HCT116 (cell line): ENCODE measurements at regions not wholly inside any gene's neighbourhood (a gene's known extent, or its start where the extent isn't known, plus 50 kb on each side); places are given as distances from the start of the nearest gene placed in this dataset.

ENCODE experiments used
- ATAC-seq: fragments of 200-7000 bp; cut with Tn5 transposase; 2 replicates; pipeline ENCODE4 v1.9.1; 2020; ENCODE audit warnings: mild to moderate bottlenecking, moderate library complexity
- BruUV-seq: library from RNA; stranded (reverse); fragments of 400-500 nt; replicated peaks from 2 replicates; lab custom pipeline; 2021; lab: Mats Ljungman, UMichigan
- CTCF ChIA-PET: fragments of 300-600 bp; sonication (Branson Sonifier 250); formaldehyde crosslinking; loops from one replicate; lab custom pipeline; 2021; ENCODE audit warnings: antibody characterized with exemption; lab: Charles Lee
- POLR2A ChIA-PET: fragments of 300-600, 350-600 bp; sonication (Branson Sonifier 250); formaldehyde crosslinking; loops from one replicate; lab custom pipeline; 2021; ENCODE audit warnings: antibody characterized with exemption; lab: Charles Lee
- RAD21 ChIA-PET, 2 experiments: fragments of 300-600 bp; sonication (Branson Sonifier 250); formaldehyde crosslinking; loops; one replicate each; lab custom pipeline; 2023; ENCODE audit warnings: low total read pairs in 2 of 2; ENCODE audit not compliant: uncharacterized antibody in 2 of 2, unreplicated experiment in 2 of 2, low non-redundant PET in 1 of 2; lab: Charles Lee
- DNase-seq: peaks from one replicate; pipeline ENCODE4 v3.0.0-alpha.2; 2010; ENCODE audit warnings: low read depth, low spot score
- H2AFZ ChIP-seq: fragments of 200-600 bp; shearing (Covaris generic), sonication (generic); 2 replicates; pipeline ENCODE4 v1.6.1; 2017; ENCODE audit warnings: low read depth, mixed run types, mixed read lengths, antibody characterized with exemption, low read length; ENCODE audit not compliant: poor library complexity, severe bottlenecking
- H3K27ac ChIP-seq: 2 replicates; pipeline ENCODE4 v1.5.1; 2012; ENCODE audit warnings: low read depth, low read length
- H3K27me3 ChIP-seq: fragments of 200-600 bp; sonication (generic); 2 replicates; pipeline ENCODE4 v1.6.1; 2016; ENCODE audit warnings: mixed run types, low read length, mixed read lengths; ENCODE audit not compliant: insufficient read depth
- H3K36me3 ChIP-seq, 2 experiments: fragments of 200-500 bp in 1 of 2; fragments of 200-600 bp in 1 of 2; sonication (Bioruptor generic) in 1 of 2; sonication (generic) in 1 of 2; 2 replicates each; pipeline versions ENCODE4 v1.5.1 to v1.6.1; 2014 to 2016; ENCODE audit warnings: low read length in 2 of 2, inconsistent platforms in 1 of 2, mixed read lengths in 1 of 2, mixed run types in 1 of 2; ENCODE audit not compliant: insufficient read depth in 2 of 2, control insufficient read depth in 1 of 2
- H3K4me1 ChIP-seq, 2 experiments: fragments of 200-600 bp in 1 of 2; sonication (generic) in 1 of 2; 2 replicates each; pipeline versions ENCODE4 v1.5.1 to v1.6.1; 2012 to 2017; ENCODE audit warnings: low read length in 2 of 2, inconsistent platforms in 1 of 2, mild to moderate bottlenecking in 1 of 2, mixed read lengths in 1 of 2, mixed run types in 1 of 2, moderate library complexity in 1 of 2; ENCODE audit not compliant: insufficient read depth in 2 of 2, control insufficient read depth in 1 of 2
- H3K4me2 ChIP-seq: fragments of 200-600 bp; sonication (generic); 2 replicates; pipeline ENCODE4 v1.6.1; 2017; ENCODE audit warnings: mixed run types, low read length, mixed read lengths
- H3K4me3 ChIP-seq, 2 experiments: fragments of 200-600 bp in 1 of 2; sonication (generic) in 1 of 2; replicated peaks in 1 of 2; 2 replicates each; pipeline ENCODE4 v1.5.1; 2011 to 2016; ENCODE audit warnings: low read length in 2 of 2, control low read depth in 1 of 2, low read depth in 1 of 2, mild to moderate bottlenecking in 1 of 2, mixed read lengths in 1 of 2, mixed run types in 1 of 2
- H3K79me2 ChIP-seq: fragments of 200-600 bp; sonication (generic); 2 replicates; pipeline ENCODE4 v1.6.1; 2017; ENCODE audit warnings: mild to moderate bottlenecking, mixed run types, low read length, moderate library complexity, mixed read lengths; ENCODE audit not compliant: insufficient read depth
- H3K9ac ChIP-seq: fragments of 200-600 bp; sonication (generic); 2 replicates; pipeline ENCODE4 v1.6.1; 2016; ENCODE audit warnings: low read length, mixed read lengths
- H3K9me2 ChIP-seq: fragments of 200-600 bp; sonication (generic), shearing (Covaris generic); 2 replicates; pipeline ENCODE4 v1.6.1; 2017; ENCODE audit warnings: mixed run types, mild to moderate bottlenecking, moderate library complexity; ENCODE audit not compliant: insufficient read depth
- H3K9me3 ChIP-seq, 2 experiments: fragments of 200-500 bp in 1 of 2; fragments of 200-600 bp in 1 of 2; sonication (Bioruptor generic) in 1 of 2; sonication (generic) in 1 of 2; 2 replicates each; pipeline ENCODE4 v1.6.1; 2014 to 2017; ENCODE audit warnings: low read length in 2 of 2, mixed read lengths in 2 of 2, inconsistent platforms in 1 of 2, low read depth in 1 of 2, mild to moderate bottlenecking in 1 of 2, mixed run types in 1 of 2, moderate library complexity in 1 of 2; ENCODE audit not compliant: control insufficient read depth in 1 of 2, insufficient read depth in 1 of 2
- H4K20me1 ChIP-seq: fragments of 200-600 bp; sonication (generic), shearing (Covaris generic); 2 replicates; pipeline ENCODE4 v1.6.1; 2017; ENCODE audit warnings: mixed run types, mild to moderate bottlenecking, moderate library complexity; ENCODE audit not compliant: insufficient read depth
- CEBPB ChIP-seq: IDR thresholded peaks from 2 replicates; pipeline ENCODE4 v1.6.1; 2012; ENCODE audit warnings: low read depth
- EGR1 ChIP-seq: IDR thresholded peaks from 2 replicates; pipeline ENCODE4 v1.6.1; 2012; ENCODE audit warnings: low read depth
- ELF1 ChIP-seq: IDR thresholded peaks from 2 replicates; pipeline ENCODE4 v1.6.1; 2012; ENCODE audit warnings: low read depth, borderline replicate concordance
- EZH2 ChIP-seq: fragments of 200-600 bp; sonication (generic); IDR thresholded peaks from 2 replicates; pipeline ENCODE4 v1.6.1; 2017; ENCODE audit warnings: antibody characterized with exemption, mixed run types
- EZH2phosphoT487 ChIP-seq: fragments of 200-600 bp; IDR thresholded peaks from 2 replicates; pipeline ENCODE4 v1.6.1; 2018; ENCODE audit warnings: antibody characterized with exemption, borderline replicate concordance
- FOSL1 ChIP-seq: IDR thresholded peaks from 2 replicates; pipeline ENCODE4 v1.6.1; 2012; ENCODE audit warnings: low read depth
- POLR2A ChIP-seq: IDR thresholded peaks from 2 replicates; pipeline ENCODE4 v1.7.0; 2011; ENCODE audit warnings: borderline replicate concordance; ENCODE audit not compliant: insufficient read depth, insufficient read length; ENCODE audit errors: extremely low read depth
- POLR2AphosphoS5 ChIP-seq: IDR thresholded peaks from 2 replicates; pipeline ENCODE4 v1.6.1; 2011; ENCODE audit warnings: mild to moderate bottlenecking, low read depth, low read length, moderate library complexity
- RAD21 ChIP-seq: IDR thresholded peaks from 2 replicates; pipeline ENCODE4 v1.6.1; 2012; ENCODE audit warnings: low read depth, mild to moderate bottlenecking
- SIN3A ChIP-seq: IDR thresholded peaks from 2 replicates; pipeline ENCODE4 v1.6.1; 2012; ENCODE audit warnings: low read depth
- SP1 ChIP-seq: IDR thresholded peaks from 2 replicates; pipeline ENCODE4 v1.6.1; 2012; ENCODE audit warnings: low read depth
- SRF ChIP-seq: IDR thresholded peaks from 2 replicates; pipeline ENCODE4 v1.6.1; 2012; ENCODE audit warnings: low read depth
- ZFX ChIP-seq: fragments of 450-650 bp; IDR thresholded peaks from 2 replicates; pipeline ENCODE4 v1.6.1; 2017
- intact Hi-C: fragments of 100-400 bp; cut with micrococcal nuclease; formaldehyde crosslinking; loops from 2 replicates; pipeline ENCODE4 v1.10.0; 2022
- TF ChIP-seq, protein P1 (sequence below): IDR thresholded peaks from 2 replicates; pipeline ENCODE4 v1.6.1; 2011; ENCODE audit warnings: mild to moderate bottlenecking, low read length, moderate library complexity; ENCODE audit not compliant: insufficient replicate concordance; ENCODE audit errors: extremely low read depth
- TF ChIP-seq, protein P2 (sequence below), 3 experiments: fragments of 200-600 bp in 1 of 3; sonication (generic) in 1 of 3; IDR thresholded peaks in 2 of 3; conservative IDR thresholded peaks in 1 of 3; 2 replicates each; pipeline ENCODE4 v1.5.1; 2012 to 2017; ENCODE audit warnings: low read depth in 2 of 3, low read length in 2 of 3, antibody characterized with exemption in 1 of 3, borderline replicate concordance in 1 of 3, control low read depth in 1 of 3, mild to moderate bottlenecking in 1 of 3, mixed read lengths in 1 of 3, mixed run types in 1 of 3, moderate library complexity in 1 of 3; ENCODE audit not compliant: insufficient read depth in 1 of 3
- TF ChIP-seq, protein P3 (sequence below): IDR thresholded peaks from 2 replicates; pipeline ENCODE4 v1.6.1; 2012
- TF ChIP-seq, protein P4 (sequence below): IDR thresholded peaks from 2 replicates; pipeline ENCODE4 v1.6.1; 2012; ENCODE audit warnings: low read depth

DNA sequence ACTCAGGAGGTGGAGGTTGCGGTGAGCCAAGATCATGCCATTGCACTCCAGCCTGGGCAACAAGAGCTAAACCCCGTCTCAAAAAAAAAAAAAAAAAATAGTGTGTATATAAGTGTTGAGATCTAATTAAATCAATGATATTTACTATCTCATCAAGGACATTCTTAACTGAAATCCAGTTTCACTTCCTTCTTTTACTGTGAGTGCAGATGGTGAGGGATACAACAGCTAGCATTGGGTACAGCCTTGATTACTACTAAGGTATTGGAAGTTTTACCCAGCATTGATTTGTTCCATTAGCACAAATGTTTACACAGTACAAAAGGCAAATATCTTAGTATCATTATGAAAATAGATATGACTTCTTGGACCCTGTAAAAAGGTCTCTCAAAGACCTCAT is 546.6 kb downstream of the KCTD12 start (continued):
- TF ChIP-seq EZH2 (no peak), SP1 (no peak), EZH2phosphoT487 (no peak), POLR2AphosphoS5 (no peak), RAD21 (no peak), FOSL1 (no peak), ZFX (no peak)

DNA sequence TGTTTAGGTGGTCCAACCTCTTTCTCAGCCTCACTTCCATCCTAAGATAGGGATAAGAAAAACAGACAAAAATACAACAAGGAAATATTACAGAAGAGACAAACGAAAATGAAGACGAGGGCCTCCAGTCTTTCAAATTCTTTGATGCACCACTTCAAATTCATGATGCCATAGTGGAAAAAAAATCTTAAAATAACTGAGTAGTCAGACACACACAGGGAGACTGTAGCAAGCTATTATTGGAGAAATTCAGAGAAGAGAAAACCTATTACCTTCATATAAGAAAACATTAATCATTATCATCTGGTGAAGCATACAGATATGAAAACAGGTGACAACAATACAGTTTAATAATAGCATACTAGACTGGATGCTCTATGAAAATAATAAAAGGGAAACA is 548.2 kb downstream of the KCTD12 start:
- no peak for ATAC-seq
- H3K4me3 ChIP-seq: no peak overlapping the region
- no TSS peak for BruUV-seq
- no peak overlapping the region for H3K27ac ChIP-seq
- no peaks in the 10 kb centered on the region for H3K4me1 ChIP-seq
- no peak overlapping the region for H3K9ac ChIP-seq
- no peak for DNase-seq
- no peaks in the 10 kb centered on the region for H3K36me3 ChIP-seq
- ChIA-PET RAD21 (no interaction called here), POLR2A (no interaction called here), CTCF (no interaction called here)
- no peaks in the 10 kb centered on the region for H3K9me3 ChIP-seq
- no peak overlapping the region for H2AFZ ChIP-seq
- no peaks in the 10 kb centered on the region for H3K9me2 ChIP-seq
- H3K79me2 ChIP-seq: no peaks in the 10 kb centered on the region
- H4K20me1 ChIP-seq: no peaks in the 10 kb centered on the region
- H3K4me2 ChIP-seq: no peak overlapping the region
- intact Hi-C loops: no loop called here
- no peaks in the 10 kb centered on the region for H3K27me3 ChIP-seq
- TF ChIP-seq, protein P1, sequence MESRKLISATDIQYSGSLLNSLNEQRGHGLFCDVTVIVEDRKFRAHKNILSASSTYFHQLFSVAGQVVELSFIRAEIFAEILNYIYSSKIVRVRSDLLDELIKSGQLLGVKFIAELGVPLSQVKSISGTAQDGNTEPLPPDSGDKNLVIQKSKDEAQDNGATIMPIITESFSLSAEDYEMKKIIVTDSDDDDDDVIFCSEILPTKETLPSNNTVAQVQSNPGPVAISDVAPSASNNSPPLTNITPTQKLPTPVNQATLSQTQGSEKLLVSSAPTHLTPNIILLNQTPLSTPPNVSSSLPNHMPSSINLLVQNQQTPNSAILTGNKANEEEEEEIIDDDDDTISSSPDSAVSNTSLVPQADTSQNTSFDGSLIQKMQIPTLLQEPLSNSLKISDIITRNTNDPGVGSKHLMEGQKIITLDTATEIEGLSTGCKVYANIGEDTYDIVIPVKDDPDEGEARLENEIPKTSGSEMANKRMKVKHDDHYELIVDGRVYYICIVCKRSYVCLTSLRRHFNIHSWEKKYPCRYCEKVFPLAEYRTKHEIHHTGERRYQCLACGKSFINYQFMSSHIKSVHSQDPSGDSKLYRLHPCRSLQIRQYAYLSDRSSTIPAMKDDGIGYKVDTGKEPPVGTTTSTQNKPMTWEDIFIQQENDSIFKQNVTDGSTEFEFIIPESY: no peak
- TF ChIP-seq CEBPB: no peak
- TF ChIP-seq POLR2A: no peak
- no peak for TF ChIP-seq SRF
- no peak for TF ChIP-seq EGR1
- no peak for TF ChIP-seq ELF1
- TF ChIP-seq, protein P2, sequence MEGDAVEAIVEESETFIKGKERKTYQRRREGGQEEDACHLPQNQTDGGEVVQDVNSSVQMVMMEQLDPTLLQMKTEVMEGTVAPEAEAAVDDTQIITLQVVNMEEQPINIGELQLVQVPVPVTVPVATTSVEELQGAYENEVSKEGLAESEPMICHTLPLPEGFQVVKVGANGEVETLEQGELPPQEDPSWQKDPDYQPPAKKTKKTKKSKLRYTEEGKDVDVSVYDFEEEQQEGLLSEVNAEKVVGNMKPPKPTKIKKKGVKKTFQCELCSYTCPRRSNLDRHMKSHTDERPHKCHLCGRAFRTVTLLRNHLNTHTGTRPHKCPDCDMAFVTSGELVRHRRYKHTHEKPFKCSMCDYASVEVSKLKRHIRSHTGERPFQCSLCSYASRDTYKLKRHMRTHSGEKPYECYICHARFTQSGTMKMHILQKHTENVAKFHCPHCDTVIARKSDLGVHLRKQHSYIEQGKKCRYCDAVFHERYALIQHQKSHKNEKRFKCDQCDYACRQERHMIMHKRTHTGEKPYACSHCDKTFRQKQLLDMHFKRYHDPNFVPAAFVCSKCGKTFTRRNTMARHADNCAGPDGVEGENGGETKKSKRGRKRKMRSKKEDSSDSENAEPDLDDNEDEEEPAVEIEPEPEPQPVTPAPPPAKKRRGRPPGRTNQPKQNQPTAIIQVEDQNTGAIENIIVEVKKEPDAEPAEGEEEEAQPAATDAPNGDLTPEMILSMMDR (IDR thresholded peaks at IDR 0.05 in 2 of 3, conservative IDR thresholded peaks at IDR 0.05 in 1 of 3; ENCODE audit: borderline replicate concordance in 1 of 3, insufficient read depth in 1 of 3, low read depth in 2 of 3, low read length in 2 of 3): no peak
- TF ChIP-seq SIN3A: no peak
- TF ChIP-seq, protein P3, sequence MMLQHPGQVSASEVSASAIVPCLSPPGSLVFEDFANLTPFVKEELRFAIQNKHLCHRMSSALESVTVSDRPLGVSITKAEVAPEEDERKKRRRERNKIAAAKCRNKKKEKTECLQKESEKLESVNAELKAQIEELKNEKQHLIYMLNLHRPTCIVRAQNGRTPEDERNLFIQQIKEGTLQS: no peak
- no peak for TF ChIP-seq EZH2
- TF ChIP-seq, protein P4, sequence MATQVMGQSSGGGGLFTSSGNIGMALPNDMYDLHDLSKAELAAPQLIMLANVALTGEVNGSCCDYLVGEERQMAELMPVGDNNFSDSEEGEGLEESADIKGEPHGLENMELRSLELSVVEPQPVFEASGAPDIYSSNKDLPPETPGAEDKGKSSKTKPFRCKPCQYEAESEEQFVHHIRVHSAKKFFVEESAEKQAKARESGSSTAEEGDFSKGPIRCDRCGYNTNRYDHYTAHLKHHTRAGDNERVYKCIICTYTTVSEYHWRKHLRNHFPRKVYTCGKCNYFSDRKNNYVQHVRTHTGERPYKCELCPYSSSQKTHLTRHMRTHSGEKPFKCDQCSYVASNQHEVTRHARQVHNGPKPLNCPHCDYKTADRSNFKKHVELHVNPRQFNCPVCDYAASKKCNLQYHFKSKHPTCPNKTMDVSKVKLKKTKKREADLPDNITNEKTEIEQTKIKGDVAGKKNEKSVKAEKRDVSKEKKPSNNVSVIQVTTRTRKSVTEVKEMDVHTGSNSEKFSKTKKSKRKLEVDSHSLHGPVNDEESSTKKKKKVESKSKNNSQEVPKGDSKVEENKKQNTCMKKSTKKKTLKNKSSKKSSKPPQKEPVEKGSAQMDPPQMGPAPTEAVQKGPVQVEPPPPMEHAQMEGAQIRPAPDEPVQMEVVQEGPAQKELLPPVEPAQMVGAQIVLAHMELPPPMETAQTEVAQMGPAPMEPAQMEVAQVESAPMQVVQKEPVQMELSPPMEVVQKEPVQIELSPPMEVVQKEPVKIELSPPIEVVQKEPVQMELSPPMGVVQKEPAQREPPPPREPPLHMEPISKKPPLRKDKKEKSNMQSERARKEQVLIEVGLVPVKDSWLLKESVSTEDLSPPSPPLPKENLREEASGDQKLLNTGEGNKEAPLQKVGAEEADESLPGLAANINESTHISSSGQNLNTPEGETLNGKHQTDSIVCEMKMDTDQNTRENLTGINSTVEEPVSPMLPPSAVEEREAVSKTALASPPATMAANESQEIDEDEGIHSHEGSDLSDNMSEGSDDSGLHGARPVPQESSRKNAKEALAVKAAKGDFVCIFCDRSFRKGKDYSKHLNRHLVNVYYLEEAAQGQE: no peak
